ENCODE measurements at regions not wholly inside any gene's neighbourhood (a gene's known extent, or its start where the extent isn't known, plus 50 kb on each side); places are given as distances from the start of the nearest gene placed in this dataset.

GRCh38 chr1:5725855-5726585 is 266.2 kb downstream of the NPHP4 start:
- no peaks in the 10 kb centered on the region for H3K4me1 ChIP-seq (ENCODE audit: insufficient read depth, low read length)
- no peaks in the 10 kb centered on the region for H3K9me3 ChIP-seq (ENCODE audit: low read depth, low read length)
- H3K27ac ChIP-seq (ENCODE audit: low read depth, low read length), result no peak overlapping the region
- no peak overlapping the region for H3K4me3 ChIP-seq (ENCODE audit: insufficient read depth, low read length)
- H3K36me3 ChIP-seq (ENCODE audit: insufficient read depth, low read length), result no peaks in the 10 kb centered on the region
- no peaks in the 10 kb centered on the region for H3K79me2 ChIP-seq (ENCODE audit: insufficient read depth, low read length)
- H2AFZ ChIP-seq (ENCODE audit: low read length), result no peak overlapping the region
- peak; percentile 70 for DNase-seq (ENCODE audit: insufficient read length, low spot score, missing footprints)
- no peak for TF ChIP-seq CTCF (IDR thresholded peaks at IDR 0.05; ENCODE audit: extremely low read depth, low read depth, low read length)
- no peaks in the 10 kb centered on the region for H4K20me1 ChIP-seq (ENCODE audit: insufficient read depth, low read length)
- H3K27me3 ChIP-seq (ENCODE audit: insufficient read depth, low read length), result no peaks in the 10 kb centered on the region
- no peak overlapping the region for H3K4me2 ChIP-seq (ENCODE audit: insufficient read depth, low read length)

GRCh38 chr1:5725406-5725805 is 266.8 kb downstream of the NPHP4 start:
- peak; percentile 46 for DNase-seq (ENCODE audit: insufficient read length, low spot score, missing footprints)
- no peaks in the 10 kb centered on the region for H3K9me3 ChIP-seq (ENCODE audit: low read depth, low read length)
- TF ChIP-seq CTCF (IDR thresholded peaks at IDR 0.05; ENCODE audit: extremely low read depth, low read depth, low read length), result no peak

GRCh38 chr1:5724847-5725246 is 267.4 kb downstream of the NPHP4 start:
- H3K4me3 ChIP-seq (ENCODE audit: insufficient read depth, low read length), result no peak overlapping the region
- no peaks in the 10 kb centered on the region for H3K9me3 ChIP-seq (ENCODE audit: low read depth, low read length)
- H3K27me3 ChIP-seq (ENCODE audit: insufficient read depth, low read length), result no peaks in the 10 kb centered on the region
- TF ChIP-seq CTCF (IDR thresholded peaks at IDR 0.05; ENCODE audit: extremely low read depth, low read depth, low read length), result no peak
- H4K20me1 ChIP-seq (ENCODE audit: insufficient read depth, low read length), result no peaks in the 10 kb centered on the region
- no peak overlapping the region for H3K27ac ChIP-seq (ENCODE audit: low read depth, low read length)
- no peak overlapping the region for H3K4me2 ChIP-seq (ENCODE audit: insufficient read depth, low read length)
- DNase-seq (ENCODE audit: insufficient read length, low spot score, missing footprints), result peak; percentile 3
- H3K79me2 ChIP-seq (ENCODE audit: insufficient read depth, low read length), result no peaks in the 10 kb centered on the region
- H3K36me3 ChIP-seq (ENCODE audit: insufficient read depth, low read length), result no peaks in the 10 kb centered on the region
- no peaks in the 10 kb centered on the region for H3K4me1 ChIP-seq (ENCODE audit: insufficient read depth, low read length)
- H2AFZ ChIP-seq (ENCODE audit: low read length), result no peak overlapping the region

More at GRCh38 chr1:5725406-5725805, 266.8 kb downstream of the NPHP4 start:
- H3K4me1 ChIP-seq (ENCODE audit: insufficient read depth, low read length), result no peaks in the 10 kb centered on the region
- H3K4me3 ChIP-seq (ENCODE audit: insufficient read depth, low read length), result no peak overlapping the region
- no peaks in the 10 kb centered on the region for H3K36me3 ChIP-seq (ENCODE audit: insufficient read depth, low read length)
- H4K20me1 ChIP-seq (ENCODE audit: insufficient read depth, low read length), result no peaks in the 10 kb centered on the region
- no peak overlapping the region for H3K4me2 ChIP-seq (ENCODE audit: insufficient read depth, low read length)
- H3K27me3 ChIP-seq (ENCODE audit: insufficient read depth, low read length), result no peaks in the 10 kb centered on the region
- H3K79me2 ChIP-seq (ENCODE audit: insufficient read depth, low read length), result no peaks in the 10 kb centered on the region
- H3K27ac ChIP-seq (ENCODE audit: low read depth, low read length), result no peak overlapping the region
- no peak overlapping the region for H2AFZ ChIP-seq (ENCODE audit: low read length)

- no peaks in the 10 kb centered on the region for H3K9me3 ChIP-seq (ENCODE audit: low read depth, low read length)
- peak; percentile 48 for DNase-seq (ENCODE audit: insufficient read length, low spot score, missing footprints)
- H3K79me2 ChIP-seq (ENCODE audit: insufficient read depth, low read length), result no peaks in the 10 kb centered on the region
- no peaks in the 10 kb centered on the region for H4K20me1 ChIP-seq (ENCODE audit: insufficient read depth, low read length)
- H3K4me3 ChIP-seq (ENCODE audit: insufficient read depth, low read length), result no peak overlapping the region
- no peak for TF ChIP-seq CTCF (IDR thresholded peaks at IDR 0.05; ENCODE audit: extremely low read depth, low read depth, low read length)
- no peak overlapping the region for H3K4me2 ChIP-seq (ENCODE audit: insufficient read depth, low read length)
- no peak overlapping the region for H3K27ac ChIP-seq (ENCODE audit: low read depth, low read length)
- H3K27me3 ChIP-seq (ENCODE audit: insufficient read depth, low read length), result no peaks in the 10 kb centered on the region
- no peak overlapping the region for H2AFZ ChIP-seq (ENCODE audit: low read length)
- no peaks in the 10 kb centered on the region for H3K4me1 ChIP-seq (ENCODE audit: insufficient read depth, low read length)
- H3K36me3 ChIP-seq (ENCODE audit: insufficient read depth, low read length), result no peaks in the 10 kb centered on the region
These were observed 269.5 kb downstream of the NPHP4 start for GRCh38 chr1:5722635-5723164.
